Liver (tissue), 8 donors: ENCODE measurements at regions not wholly inside any gene's neighbourhood (a gene's known extent, or its start where the extent isn't known, plus 50 kb on each side); places are given as distances from the start of the nearest gene placed in this dataset.

Experiments
- DNase-seq: peaks from one replicate; pipeline ENCODE4 v3.0.0-alpha.2; 2017; ENCODE audit warnings: low spot score
- H3K27ac ChIP-seq, 2 donors: one replicate each; pipeline ENCODE4 v1.7.0; 2013; ENCODE audit warnings: inconsistent platforms in 2 of 2, low read length in 2 of 2, control low read depth in 1 of 2, low read depth in 1 of 2, mild to moderate bottlenecking in 1 of 2
- H3K27me3 ChIP-seq, 4 donors: one replicate each; pipeline versions ENCODE4 v1.6.1 to v1.7.0; 2013; ENCODE audit warnings: low read length in 3 of 4, inconsistent platforms in 1 of 4, mild to moderate bottlenecking in 1 of 4, moderate library complexity in 1 of 4; ENCODE audit not compliant: control insufficient read depth in 4 of 4, insufficient read depth in 4 of 4
- H3K36me3 ChIP-seq, 4 donors: one replicate each; pipeline versions ENCODE4 v1.6.1 to v1.7.0; 2013; ENCODE audit warnings: low read length in 3 of 4, mild to moderate bottlenecking in 3 of 4, low read depth in 1 of 4, moderate library complexity in 1 of 4; ENCODE audit not compliant: control insufficient read depth in 4 of 4, insufficient read depth in 3 of 4
- H3K4me1 ChIP-seq, 4 donors: one replicate each; pipeline versions ENCODE4 v1.6.1 to v1.7.0; 2013; ENCODE audit warnings: low read length in 3 of 4, mild to moderate bottlenecking in 3 of 4, moderate library complexity in 1 of 4; ENCODE audit not compliant: control insufficient read depth in 4 of 4, insufficient read depth in 4 of 4
- H3K4me3 ChIP-seq, 3 donors: one replicate each; pipeline versions ENCODE4 v1.6.1 to v1.7.0; 2013; ENCODE audit warnings: low read length in 3 of 3, control low read depth in 1 of 3, low read depth in 1 of 3, mild to moderate bottlenecking in 1 of 3
- H3K9ac ChIP-seq, 2 donors: one replicate each; pipeline ENCODE4 v1.7.0; 2013; ENCODE audit warnings: low read length in 2 of 2, mild to moderate bottlenecking in 2 of 2, moderate library complexity in 2 of 2, control low read depth in 1 of 2, low read depth in 1 of 2
- H3K9me3 ChIP-seq, 4 donors: one replicate each; pipeline versions ENCODE4 v1.6.1 to v1.7.0; 2013; ENCODE audit warnings: low read length in 3 of 4; ENCODE audit not compliant: control insufficient read depth in 4 of 4
- EGR1 ChIP-seq, 2 donors: IDR thresholded peaks; 2 replicates each; pipeline ENCODE4 v1.6.1; 2016 to 2018; ENCODE audit warnings: antibody characterized with exemption in 2 of 2, low read depth in 2 of 2
- FOXA1 ChIP-seq: IDR thresholded peaks from 2 replicates; pipeline ENCODE4 v1.6.1; 2016; ENCODE audit warnings: antibody characterized with exemption
- FOXA2 ChIP-seq: IDR thresholded peaks from 2 replicates; pipeline ENCODE4 v1.6.1; 2016; ENCODE audit warnings: antibody characterized with exemption
- GABPA ChIP-seq, 2 donors: IDR thresholded peaks in 1 of 2; conservative IDR thresholded peaks in 1 of 2; 2 replicates each; pipeline ENCODE4 v1.6.1; 2016; ENCODE audit warnings: antibody characterized with exemption in 2 of 2, mild to moderate bottlenecking in 1 of 2, moderate library complexity in 1 of 2
- HNF4A ChIP-seq, 2 donors: conservative IDR thresholded peaks; 2 replicates each; pipeline ENCODE4 v1.6.1; 2016; ENCODE audit warnings: antibody characterized with exemption in 2 of 2, mild to moderate bottlenecking in 2 of 2
- JUND ChIP-seq, 2 donors: IDR thresholded peaks; 2 replicates each; pipeline ENCODE4 v1.6.1; 2016; ENCODE audit warnings: antibody characterized with exemption in 2 of 2
- NR2F2 ChIP-seq: IDR thresholded peaks from 2 replicates; pipeline ENCODE4 v1.6.1; 2016; ENCODE audit warnings: antibody characterized with exemption
- RXRA ChIP-seq, 2 donors: IDR thresholded peaks; 2 replicates each; pipeline ENCODE4 v1.6.1; 2017 to 2018; ENCODE audit warnings: antibody characterized with exemption in 2 of 2, mild to moderate bottlenecking in 1 of 2
- SP1 ChIP-seq: IDR thresholded peaks from 2 replicates; pipeline ENCODE4 v1.6.1; 2018; ENCODE audit warnings: antibody characterized with exemption, mild to moderate bottlenecking
- TAF1 ChIP-seq: conservative IDR thresholded peaks from 2 replicates; pipeline ENCODE4 v1.6.1; 2016; ENCODE audit warnings: antibody characterized with exemption, mild to moderate bottlenecking
- YY1 ChIP-seq: IDR thresholded peaks from 2 replicates; pipeline ENCODE4 v1.6.1; 2016; ENCODE audit warnings: antibody characterized with exemption, mild to moderate bottlenecking
- WGBS: extraction: QIAGEN DNeasy Blood & Tissue Kit; methylation state at CpG from one replicate; pipeline ENCODE4 v1.1.7; 2013; 5-methylcytosine and 5-hydroxymethylcytosine counted together
- TF ChIP-seq, protein P1 (sequence below): IDR thresholded peaks from 2 replicates; pipeline ENCODE4 v1.6.1; 2016; ENCODE audit warnings: antibody characterized with exemption
- TF ChIP-seq, protein P2 (sequence below): IDR thresholded peaks from 2 replicates; pipeline ENCODE4 v1.6.1; 2016; ENCODE audit warnings: antibody characterized with exemption, mild to moderate bottlenecking
- TF ChIP-seq, protein P3 (sequence below): fragments of 150-350 bp; IDR thresholded peaks from 2 replicates; pipeline ENCODE4 v1.5.1; 2017; ENCODE audit warnings: improper control_type of control experiment, low read depth, low read length; ENCODE audit not compliant: missing input control
- TF ChIP-seq, protein P4 (sequence below): IDR thresholded peaks from 2 replicates; pipeline ENCODE4 v1.6.1; 2016; ENCODE audit warnings: antibody characterized with exemption
- TF ChIP-seq, protein P5 (sequence below): IDR thresholded peaks from 2 replicates; pipeline ENCODE4 v1.6.1; 2016; ENCODE audit warnings: antibody characterized with exemption
- donor health status: healthy.
- donor health status: healthy.
- donor health status: healthy.
- donor health status: healthy.
- donor health status: healthy.

DNA sequence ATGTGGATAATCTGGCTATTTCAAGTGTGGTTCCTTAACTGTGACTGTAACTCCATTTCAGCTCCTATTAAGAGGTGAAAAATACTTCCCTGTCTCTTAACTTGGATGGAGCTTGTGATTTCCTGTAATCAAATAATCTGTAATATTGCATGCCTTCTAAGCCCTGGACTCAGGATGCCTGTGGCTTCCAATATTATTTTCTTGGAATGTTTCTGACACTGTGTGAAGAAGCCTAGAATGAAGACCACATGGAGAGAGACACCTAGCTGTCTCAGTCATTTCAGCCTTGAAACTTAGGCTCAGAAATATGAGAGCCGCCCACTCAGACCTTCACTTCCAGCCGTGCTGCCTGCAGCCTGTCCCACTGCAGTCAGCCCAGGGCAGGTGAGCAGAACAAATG lies 544.3 kb downstream of the TRIML1 start:
- TF ChIP-seq NR2F2 (no peak), TAF1 (no peak), SP1 (no peak), HNF4A (conservative IDR thresholded peaks at IDR 0.05) (no peak), YY1 (no peak)
- TF ChIP-seq, protein P1, sequence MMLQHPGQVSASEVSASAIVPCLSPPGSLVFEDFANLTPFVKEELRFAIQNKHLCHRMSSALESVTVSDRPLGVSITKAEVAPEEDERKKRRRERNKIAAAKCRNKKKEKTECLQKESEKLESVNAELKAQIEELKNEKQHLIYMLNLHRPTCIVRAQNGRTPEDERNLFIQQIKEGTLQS, result no peak
- no peak overlapping the region for H3K4me3 ChIP-seq

DNA sequence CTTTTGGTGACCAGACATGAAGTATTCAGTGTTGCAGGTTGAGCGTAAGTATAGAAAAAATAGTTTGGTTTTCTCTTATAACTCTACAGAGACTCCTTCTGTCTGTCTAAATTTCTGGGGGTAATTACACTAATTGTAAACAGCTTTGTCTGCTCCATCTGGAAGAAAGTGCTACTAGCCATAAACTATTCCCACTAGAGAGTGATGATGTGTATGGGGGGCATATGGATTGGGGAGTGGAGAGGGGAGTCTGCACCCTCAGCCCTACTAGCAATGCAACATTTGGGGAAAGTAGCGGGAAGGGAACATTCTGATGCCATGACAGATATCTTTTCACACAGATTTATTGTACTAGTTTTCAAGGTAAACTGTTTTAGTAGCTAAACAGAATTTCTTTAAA lies 549.7 kb downstream of the TRIML1 start:
- 80% methylated on average over 2 of the region's 2 CpGs for WGBS
- Histone ChIP-seq H3K27ac (no peak overlapping the region), H3K4me1 (no peaks in the 10 kb centered on the region), H3K27me3 (no peaks in the 10 kb centered on the region), H3K9me3 (peaks cover 0 to 2% (median 0%) of the 10 kb centered on the region in 4 donors), H3K4me3 (no peak overlapping the region), H3K9ac (no peak overlapping the region), H3K36me3 (no peaks in the 10 kb centered on the region)
- TF ChIP-seq, protein P2, sequence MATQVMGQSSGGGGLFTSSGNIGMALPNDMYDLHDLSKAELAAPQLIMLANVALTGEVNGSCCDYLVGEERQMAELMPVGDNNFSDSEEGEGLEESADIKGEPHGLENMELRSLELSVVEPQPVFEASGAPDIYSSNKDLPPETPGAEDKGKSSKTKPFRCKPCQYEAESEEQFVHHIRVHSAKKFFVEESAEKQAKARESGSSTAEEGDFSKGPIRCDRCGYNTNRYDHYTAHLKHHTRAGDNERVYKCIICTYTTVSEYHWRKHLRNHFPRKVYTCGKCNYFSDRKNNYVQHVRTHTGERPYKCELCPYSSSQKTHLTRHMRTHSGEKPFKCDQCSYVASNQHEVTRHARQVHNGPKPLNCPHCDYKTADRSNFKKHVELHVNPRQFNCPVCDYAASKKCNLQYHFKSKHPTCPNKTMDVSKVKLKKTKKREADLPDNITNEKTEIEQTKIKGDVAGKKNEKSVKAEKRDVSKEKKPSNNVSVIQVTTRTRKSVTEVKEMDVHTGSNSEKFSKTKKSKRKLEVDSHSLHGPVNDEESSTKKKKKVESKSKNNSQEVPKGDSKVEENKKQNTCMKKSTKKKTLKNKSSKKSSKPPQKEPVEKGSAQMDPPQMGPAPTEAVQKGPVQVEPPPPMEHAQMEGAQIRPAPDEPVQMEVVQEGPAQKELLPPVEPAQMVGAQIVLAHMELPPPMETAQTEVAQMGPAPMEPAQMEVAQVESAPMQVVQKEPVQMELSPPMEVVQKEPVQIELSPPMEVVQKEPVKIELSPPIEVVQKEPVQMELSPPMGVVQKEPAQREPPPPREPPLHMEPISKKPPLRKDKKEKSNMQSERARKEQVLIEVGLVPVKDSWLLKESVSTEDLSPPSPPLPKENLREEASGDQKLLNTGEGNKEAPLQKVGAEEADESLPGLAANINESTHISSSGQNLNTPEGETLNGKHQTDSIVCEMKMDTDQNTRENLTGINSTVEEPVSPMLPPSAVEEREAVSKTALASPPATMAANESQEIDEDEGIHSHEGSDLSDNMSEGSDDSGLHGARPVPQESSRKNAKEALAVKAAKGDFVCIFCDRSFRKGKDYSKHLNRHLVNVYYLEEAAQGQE, result no peak
- no peak for TF ChIP-seq EGR1 (IDR thresholded peaks at IDR 0.05; ENCODE audit: low read depth in 2 of 2)
- no peak for TF ChIP-seq RXRA (IDR thresholded peaks at IDR 0.05)
- TF ChIP-seq, protein P3, sequence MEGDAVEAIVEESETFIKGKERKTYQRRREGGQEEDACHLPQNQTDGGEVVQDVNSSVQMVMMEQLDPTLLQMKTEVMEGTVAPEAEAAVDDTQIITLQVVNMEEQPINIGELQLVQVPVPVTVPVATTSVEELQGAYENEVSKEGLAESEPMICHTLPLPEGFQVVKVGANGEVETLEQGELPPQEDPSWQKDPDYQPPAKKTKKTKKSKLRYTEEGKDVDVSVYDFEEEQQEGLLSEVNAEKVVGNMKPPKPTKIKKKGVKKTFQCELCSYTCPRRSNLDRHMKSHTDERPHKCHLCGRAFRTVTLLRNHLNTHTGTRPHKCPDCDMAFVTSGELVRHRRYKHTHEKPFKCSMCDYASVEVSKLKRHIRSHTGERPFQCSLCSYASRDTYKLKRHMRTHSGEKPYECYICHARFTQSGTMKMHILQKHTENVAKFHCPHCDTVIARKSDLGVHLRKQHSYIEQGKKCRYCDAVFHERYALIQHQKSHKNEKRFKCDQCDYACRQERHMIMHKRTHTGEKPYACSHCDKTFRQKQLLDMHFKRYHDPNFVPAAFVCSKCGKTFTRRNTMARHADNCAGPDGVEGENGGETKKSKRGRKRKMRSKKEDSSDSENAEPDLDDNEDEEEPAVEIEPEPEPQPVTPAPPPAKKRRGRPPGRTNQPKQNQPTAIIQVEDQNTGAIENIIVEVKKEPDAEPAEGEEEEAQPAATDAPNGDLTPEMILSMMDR, result no peak
- TF ChIP-seq FOXA1, result no peak
- TF ChIP-seq, protein P1, result no peak
- DNase-seq, result no peak

More for the DNA sequence above, 544.3 kb downstream of the TRIML1 start:
- H3K4me1 ChIP-seq, result no peaks in the 10 kb centered on the region
- no peak for DNase-seq
- H3K9ac ChIP-seq, result no peak overlapping the region
- H3K36me3 ChIP-seq, result no peaks in the 10 kb centered on the region
- WGBS, result 66% methylated on average over 2 of the region's 2 CpGs
- H3K27me3 ChIP-seq, result no peaks in the 10 kb centered on the region
- H3K27ac ChIP-seq, result no peak overlapping the region
- H3K9me3 ChIP-seq, result peaks cover 0 to 2% (median 0%) of the 10 kb centered on the region in 4 donors

DNA sequence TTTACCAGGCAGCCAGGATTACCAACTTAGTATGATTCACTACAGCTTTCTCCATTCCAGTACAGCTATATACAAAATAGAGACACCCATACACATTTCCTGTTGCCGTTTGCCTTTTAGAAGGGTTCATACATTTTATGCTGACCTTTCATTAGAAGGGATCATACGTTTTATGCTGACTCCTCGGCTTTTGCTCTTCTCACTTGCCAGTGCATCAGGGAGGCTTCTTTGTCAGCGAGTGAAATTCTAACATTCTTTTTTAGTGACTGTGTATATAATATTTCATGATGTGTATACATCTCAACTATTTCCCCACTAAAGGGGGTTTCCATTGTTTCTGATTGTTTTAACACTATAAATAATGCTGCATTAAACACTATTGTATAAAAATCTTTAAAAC lies 552.6 kb downstream of the TRIML1 start:
- DNase-seq, result no peak
- Histone ChIP-seq H3K9ac (no peak overlapping the region), H3K36me3 (no peaks in the 10 kb centered on the region), H3K27ac (no peak overlapping the region), H3K27me3 (no peaks in the 10 kb centered on the region), H3K4me1 (no peaks in the 10 kb centered on the region), H3K9me3 (peaks cover 0 to 2% (median 0%) of the 10 kb centered on the region in 4 donors), H3K4me3 (no peak overlapping the region)
- 63% methylated on average over 4 of the region's 4 CpGs for WGBS
- TF ChIP-seq HNF4A (conservative IDR thresholded peaks at IDR 0.05) (no peak), FOXA1 (no peak), JUND (IDR thresholded peaks at IDR 0.05) (no peak), RXRA (IDR thresholded peaks at IDR 0.05) (no peak), NR2F2 (no peak), FOXA2 (no peak), SP1 (no peak), GABPA (IDR thresholded peaks at IDR 0.05 in 1 of 2, conservative IDR thresholded peaks at IDR 0.05 in 1 of 2) (no peak)
- TF ChIP-seq, protein P4, sequence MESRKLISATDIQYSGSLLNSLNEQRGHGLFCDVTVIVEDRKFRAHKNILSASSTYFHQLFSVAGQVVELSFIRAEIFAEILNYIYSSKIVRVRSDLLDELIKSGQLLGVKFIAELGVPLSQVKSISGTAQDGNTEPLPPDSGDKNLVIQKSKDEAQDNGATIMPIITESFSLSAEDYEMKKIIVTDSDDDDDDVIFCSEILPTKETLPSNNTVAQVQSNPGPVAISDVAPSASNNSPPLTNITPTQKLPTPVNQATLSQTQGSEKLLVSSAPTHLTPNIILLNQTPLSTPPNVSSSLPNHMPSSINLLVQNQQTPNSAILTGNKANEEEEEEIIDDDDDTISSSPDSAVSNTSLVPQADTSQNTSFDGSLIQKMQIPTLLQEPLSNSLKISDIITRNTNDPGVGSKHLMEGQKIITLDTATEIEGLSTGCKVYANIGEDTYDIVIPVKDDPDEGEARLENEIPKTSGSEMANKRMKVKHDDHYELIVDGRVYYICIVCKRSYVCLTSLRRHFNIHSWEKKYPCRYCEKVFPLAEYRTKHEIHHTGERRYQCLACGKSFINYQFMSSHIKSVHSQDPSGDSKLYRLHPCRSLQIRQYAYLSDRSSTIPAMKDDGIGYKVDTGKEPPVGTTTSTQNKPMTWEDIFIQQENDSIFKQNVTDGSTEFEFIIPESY, result no peak
- TF ChIP-seq, protein P1, result no peak
- TF ChIP-seq, protein P5, sequence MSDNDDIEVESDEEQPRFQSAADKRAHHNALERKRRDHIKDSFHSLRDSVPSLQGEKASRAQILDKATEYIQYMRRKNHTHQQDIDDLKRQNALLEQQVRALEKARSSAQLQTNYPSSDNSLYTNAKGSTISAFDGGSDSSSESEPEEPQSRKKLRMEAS, result no peak
